ENCODE measurements at regions not wholly inside any gene's neighbourhood (a gene's known extent, or its start where the extent isn't known, plus 50 kb on each side); places are given as distances from the start of the nearest gene placed in this dataset.
A peak's percentile ranks its signal among the peaks of the same experiment; 100 is the strongest.
"Not testable (repeated sequence)": the region's sequence is repeated elsewhere in the genome, so short reads cannot be mapped to it uniquely, and the experiment has no call there.

- not testable (repeated sequence) for H3K4me3 ChIP-seq (ENCODE audit: low read length); H3K27ac ChIP-seq (ENCODE audit: low read depth, low read length); H3K4me1 ChIP-seq (ENCODE audit: control insufficient read depth, insufficient read depth, low read length); H3K36me3 ChIP-seq (ENCODE audit: control insufficient read depth, insufficient read depth, low read length); H3K9ac ChIP-seq (ENCODE audit: low read length); H3K27me3 ChIP-seq (ENCODE audit: control insufficient read depth, insufficient read depth, low read length)
Observed at GRCh38 chr20:30660982-30661381, 596.5 kb upstream of the DEFB115 start.

GRCh38 chr20:30668418-30668817, 589.0 kb upstream of the DEFB115 start:
- H3K9ac ChIP-seq (ENCODE audit: low read length); H3K4me3 ChIP-seq (ENCODE audit: low read length); H3K4me1 ChIP-seq (ENCODE audit: control insufficient read depth, insufficient read depth, low read length); H3K36me3 ChIP-seq (ENCODE audit: control insufficient read depth, insufficient read depth, low read length); H3K27me3 ChIP-seq (ENCODE audit: control insufficient read depth, insufficient read depth, low read length); H3K27ac ChIP-seq (ENCODE audit: low read depth, low read length): not testable (repeated sequence)

- H3K36me3 ChIP-seq (ENCODE audit: control insufficient read depth, insufficient read depth, low read length); H3K27ac ChIP-seq (ENCODE audit: low read depth, low read length); H3K4me1 ChIP-seq (ENCODE audit: control insufficient read depth, insufficient read depth, low read length); H3K9ac ChIP-seq (ENCODE audit: low read length); H3K4me3 ChIP-seq (ENCODE audit: low read length); H3K27me3 ChIP-seq (ENCODE audit: control insufficient read depth, insufficient read depth, low read length): not testable (repeated sequence)
Observed at GRCh38 chr20:30669330-30670029, 588.0 kb upstream of the DEFB115 start.

- H3K36me3 ChIP-seq (ENCODE audit: control insufficient read depth, insufficient read depth, low read length); H3K27ac ChIP-seq (ENCODE audit: low read depth, low read length); H3K4me3 ChIP-seq (ENCODE audit: low read length); H3K4me1 ChIP-seq (ENCODE audit: control insufficient read depth, insufficient read depth, low read length); H3K9ac ChIP-seq (ENCODE audit: low read length); H3K27me3 ChIP-seq (ENCODE audit: control insufficient read depth, insufficient read depth, low read length): not testable (repeated sequence)
Observed at GRCh38 chr20:30671120-30671519, 586.3 kb upstream of the DEFB115 start.

GRCh38 chr20:30675988-30676564, 581.4 kb upstream of the DEFB115 start:
- not testable (repeated sequence) for H3K27ac ChIP-seq (ENCODE audit: low read depth, low read length); H3K9ac ChIP-seq (ENCODE audit: low read length); H3K27me3 ChIP-seq (ENCODE audit: control insufficient read depth, insufficient read depth, low read length); H3K4me3 ChIP-seq (ENCODE audit: low read length); H3K4me1 ChIP-seq (ENCODE audit: control insufficient read depth, insufficient read depth, low read length); H3K36me3 ChIP-seq (ENCODE audit: control insufficient read depth, insufficient read depth, low read length)

- not testable (repeated sequence) for H3K9ac ChIP-seq (ENCODE audit: low read length); H3K36me3 ChIP-seq (ENCODE audit: control insufficient read depth, insufficient read depth, low read length); H3K27me3 ChIP-seq (ENCODE audit: control insufficient read depth, insufficient read depth, low read length); H3K4me1 ChIP-seq (ENCODE audit: control insufficient read depth, insufficient read depth, low read length); H3K27ac ChIP-seq (ENCODE audit: low read depth, low read length); H3K4me3 ChIP-seq (ENCODE audit: low read length)
Observed at GRCh38 chr20:30682236-30682635, 575.2 kb upstream of the DEFB115 start.

- not testable (repeated sequence) for H3K9ac ChIP-seq (ENCODE audit: low read length); H3K36me3 ChIP-seq (ENCODE audit: control insufficient read depth, insufficient read depth, low read length); H3K27me3 ChIP-seq (ENCODE audit: control insufficient read depth, insufficient read depth, low read length); H3K27ac ChIP-seq (ENCODE audit: low read depth, low read length); H3K4me3 ChIP-seq (ENCODE audit: low read length); H3K4me1 ChIP-seq (ENCODE audit: control insufficient read depth, insufficient read depth, low read length)
Observed at GRCh38 chr20:30712861-30713260, 544.6 kb upstream of the DEFB115 start.

- H3K36me3 ChIP-seq (ENCODE audit: control insufficient read depth, insufficient read depth, low read length); H3K9ac ChIP-seq (ENCODE audit: low read length); H3K27ac ChIP-seq (ENCODE audit: low read depth, low read length); H3K4me3 ChIP-seq (ENCODE audit: low read length); H3K4me1 ChIP-seq (ENCODE audit: control insufficient read depth, insufficient read depth, low read length); H3K27me3 ChIP-seq (ENCODE audit: control insufficient read depth, insufficient read depth, low read length): not testable (repeated sequence)
Observed at GRCh38 chr20:30719415-30720199, 537.9 kb upstream of the DEFB115 start.

- not testable (repeated sequence) for H3K4me1 ChIP-seq (ENCODE audit: control insufficient read depth, insufficient read depth, low read length); H3K27ac ChIP-seq (ENCODE audit: low read depth, low read length); H3K36me3 ChIP-seq (ENCODE audit: control insufficient read depth, insufficient read depth, low read length); H3K27me3 ChIP-seq (ENCODE audit: control insufficient read depth, insufficient read depth, low read length); H3K9ac ChIP-seq (ENCODE audit: low read length)
- peak overlapping the region; percentile 15 for H3K4me3 ChIP-seq (ENCODE audit: low read length)
Observed at GRCh38 chr20:30723511-30723910, 534.0 kb upstream of the DEFB115 start.

- H3K27ac ChIP-seq (ENCODE audit: low read depth, low read length); H3K36me3 ChIP-seq (ENCODE audit: control insufficient read depth, insufficient read depth, low read length); H3K9ac ChIP-seq (ENCODE audit: low read length); H3K27me3 ChIP-seq (ENCODE audit: control insufficient read depth, insufficient read depth, low read length); H3K4me1 ChIP-seq (ENCODE audit: control insufficient read depth, insufficient read depth, low read length): not testable (repeated sequence)
- peak overlapping the region; percentile 52 for H3K4me3 ChIP-seq (ENCODE audit: low read length)
Observed at GRCh38 chr20:30723934-30724687, 533.4 kb upstream of the DEFB115 start.

GRCh38 chr20:30724688-30725074, 532.8 kb upstream of the DEFB115 start:
- not testable (repeated sequence) for H3K9ac ChIP-seq (ENCODE audit: low read length); H3K4me3 ChIP-seq (ENCODE audit: low read length); H3K27ac ChIP-seq (ENCODE audit: low read depth, low read length); H3K36me3 ChIP-seq (ENCODE audit: control insufficient read depth, insufficient read depth, low read length); H3K4me1 ChIP-seq (ENCODE audit: control insufficient read depth, insufficient read depth, low read length); H3K27me3 ChIP-seq (ENCODE audit: control insufficient read depth, insufficient read depth, low read length)

- not testable (repeated sequence) for H3K4me3 ChIP-seq (ENCODE audit: low read length); H3K9ac ChIP-seq (ENCODE audit: low read length); H3K27ac ChIP-seq (ENCODE audit: low read depth, low read length); H3K4me1 ChIP-seq (ENCODE audit: control insufficient read depth, insufficient read depth, low read length); H3K36me3 ChIP-seq (ENCODE audit: control insufficient read depth, insufficient read depth, low read length); H3K27me3 ChIP-seq (ENCODE audit: control insufficient read depth, insufficient read depth, low read length)
Observed at GRCh38 chr20:30725188-30725587, 532.3 kb upstream of the DEFB115 start.
